MM.1S (cell line): ENCODE measurements at regions not wholly inside any gene's neighbourhood (a gene's known extent, or its start where the extent isn't known, plus 50 kb on each side); places are given as distances from the start of the nearest gene placed in this dataset.
"Not testable (repeated sequence)": the region's sequence is repeated elsewhere in the genome, so short reads cannot be mapped to it uniquely, and the experiment has no call there.

ENCODE experiments used
- DNase-seq: peaks from one replicate; pipeline ENCODE4 v3.0.0-alpha.2; 2015
- H2AFZ ChIP-seq: fragments of 300-600 bp; sonication (generic); 2 replicates; pipeline ENCODE4 v1.6.0; 2016; ENCODE audit warnings: antibody characterized with exemption, low read length
- H3F3A ChIP-seq: fragments of 300-600 bp; sonication (generic); 2 replicates; pipeline ENCODE4 v1.6.1; 2016; ENCODE audit warnings: mild to moderate bottlenecking, antibody characterized with exemption, low read length, moderate library complexity, mixed read lengths; ENCODE audit not compliant: insufficient read depth
- H3K27ac ChIP-seq: fragments of 300-600 bp; sonication (generic); 2 replicates; pipeline ENCODE4 v1.5.1; 2016; ENCODE audit warnings: mild to moderate bottlenecking, low read length
- H3K27me3 ChIP-seq: fragments of 300-600 bp; sonication (generic); replicated peaks from 2 replicates; pipeline ENCODE4 v1.6.0; 2016; ENCODE audit warnings: low read length; ENCODE audit not compliant: insufficient read depth
- H3K36me3 ChIP-seq: fragments of 300-600 bp; sonication (generic); replicated peaks from 2 replicates; pipeline ENCODE4 v1.6.1; 2016; ENCODE audit warnings: mild to moderate bottlenecking, low read length, mixed read lengths; ENCODE audit not compliant: insufficient read depth
- H3K4me1 ChIP-seq: fragments of 300-600 bp; sonication (generic); 2 replicates; pipeline ENCODE4 v1.6.1; 2016; ENCODE audit warnings: low read length, mixed read lengths
- H3K4me2 ChIP-seq: fragments of 300-600 bp; sonication (generic); 2 replicates; pipeline ENCODE4 v1.6.0; 2016; ENCODE audit warnings: low read depth, low read length
- H3K4me3 ChIP-seq: fragments of 300-600 bp; sonication (generic); 2 replicates; pipeline ENCODE4 v1.5.1; 2016; ENCODE audit warnings: low read length, mixed read lengths
- H3K79me2 ChIP-seq: fragments of 300-600 bp; sonication (generic); 2 replicates; pipeline ENCODE4 v1.6.1; 2016; ENCODE audit warnings: mixed run types, low read length, mixed read lengths
- H3K9ac ChIP-seq: fragments of 300-600 bp; sonication (generic); 2 replicates; pipeline ENCODE4 v1.6.1; 2016; ENCODE audit warnings: low read length, mixed read lengths
- H3K9me2 ChIP-seq: fragments of 300-600 bp; sonication (generic); replicated peaks from 2 replicates; pipeline ENCODE4 v1.6.1; 2016; ENCODE audit warnings: mild to moderate bottlenecking, low read length, mixed read lengths; ENCODE audit not compliant: insufficient read depth
- H3K9me3 ChIP-seq: fragments of 300-600 bp; sonication (generic); replicated peaks from 2 replicates; pipeline ENCODE4 v1.6.1; 2016; ENCODE audit warnings: mild to moderate bottlenecking, low read length, mixed read lengths; ENCODE audit not compliant: insufficient read depth
- H4K20me1 ChIP-seq: fragments of 300-600 bp; sonication (generic); 2 replicates; pipeline ENCODE4 v1.6.1; 2016; ENCODE audit warnings: mild to moderate bottlenecking, low read length, moderate library complexity, mixed read lengths; ENCODE audit not compliant: insufficient read depth
- EZH2 ChIP-seq: fragments of 300-600 bp; sonication (generic); optimal IDR thresholded peaks from 2 replicates; pipeline ENCODE3; 2017; ENCODE audit warnings: low read depth, mild to moderate bottlenecking, antibody characterized with exemption, low read length, mixed read lengths
- EZH2phosphoT487 ChIP-seq: fragments of 300-600 bp; sonication (generic); IDR thresholded peaks from 2 replicates; pipeline ENCODE4 v1.6.1; 2018; ENCODE audit warnings: antibody characterized with exemption, low read length
- TF ChIP-seq, protein P1 (sequence below): fragments of 300-600 bp; sonication (generic); IDR thresholded peaks from 2 replicates; pipeline ENCODE4 v1.5.1; 2016; ENCODE audit warnings: antibody characterized with exemption, low read length, mixed read lengths

DNA sequence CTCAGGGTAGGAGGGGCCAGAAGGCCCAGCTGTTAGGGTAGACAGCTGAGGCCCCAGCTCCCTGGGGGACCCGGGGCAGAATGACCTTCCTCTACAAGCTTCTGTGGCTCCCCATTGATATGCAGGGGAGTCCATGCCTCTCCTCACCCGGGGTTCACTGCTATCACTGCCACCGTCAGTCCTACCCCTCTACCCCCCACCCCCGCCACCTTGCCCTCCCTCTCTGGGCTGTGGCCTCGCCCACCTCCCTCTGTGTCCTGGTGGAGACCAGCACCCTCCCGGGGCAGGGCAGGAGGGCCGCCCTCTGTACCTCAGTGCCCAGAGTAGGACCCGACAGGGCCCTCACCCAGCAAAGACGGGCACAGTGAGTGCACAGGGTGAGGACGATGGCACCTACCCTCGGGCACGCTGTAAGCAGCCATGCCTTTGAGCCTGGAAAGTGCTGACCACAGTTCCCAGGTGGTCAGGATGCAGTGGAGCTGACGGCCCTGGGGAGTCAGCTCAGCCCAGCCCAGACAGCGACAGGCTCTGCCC lies 88.4 kb upstream of the SFSWAP start:
- Histone ChIP-seq H3K36me3 (no peaks in the 10 kb centered on the region), H3K79me2 (no peaks in the 10 kb centered on the region), H3K27ac (no peak overlapping the region), H3K27me3 (peaks cover 17% of the 10 kb centered on the region), H3F3A (no peaks in the 10 kb centered on the region), H3K9me2 (no peaks in the 10 kb centered on the region), H3K4me1 (no peaks in the 10 kb centered on the region), H3K4me2 (no peak overlapping the region), H4K20me1 (no peaks in the 10 kb centered on the region), H3K9me3 (no peaks in the 10 kb centered on the region), H3K4me3 (no peak overlapping the region), H3K9ac (no peak overlapping the region), H2AFZ (no peak overlapping the region)
- DNase-seq = no peak
- TF ChIP-seq EZH2phosphoT487 = no peak
- TF ChIP-seq, protein P1, sequence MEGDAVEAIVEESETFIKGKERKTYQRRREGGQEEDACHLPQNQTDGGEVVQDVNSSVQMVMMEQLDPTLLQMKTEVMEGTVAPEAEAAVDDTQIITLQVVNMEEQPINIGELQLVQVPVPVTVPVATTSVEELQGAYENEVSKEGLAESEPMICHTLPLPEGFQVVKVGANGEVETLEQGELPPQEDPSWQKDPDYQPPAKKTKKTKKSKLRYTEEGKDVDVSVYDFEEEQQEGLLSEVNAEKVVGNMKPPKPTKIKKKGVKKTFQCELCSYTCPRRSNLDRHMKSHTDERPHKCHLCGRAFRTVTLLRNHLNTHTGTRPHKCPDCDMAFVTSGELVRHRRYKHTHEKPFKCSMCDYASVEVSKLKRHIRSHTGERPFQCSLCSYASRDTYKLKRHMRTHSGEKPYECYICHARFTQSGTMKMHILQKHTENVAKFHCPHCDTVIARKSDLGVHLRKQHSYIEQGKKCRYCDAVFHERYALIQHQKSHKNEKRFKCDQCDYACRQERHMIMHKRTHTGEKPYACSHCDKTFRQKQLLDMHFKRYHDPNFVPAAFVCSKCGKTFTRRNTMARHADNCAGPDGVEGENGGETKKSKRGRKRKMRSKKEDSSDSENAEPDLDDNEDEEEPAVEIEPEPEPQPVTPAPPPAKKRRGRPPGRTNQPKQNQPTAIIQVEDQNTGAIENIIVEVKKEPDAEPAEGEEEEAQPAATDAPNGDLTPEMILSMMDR = no peak
- no peak for TF ChIP-seq EZH2

DNA sequence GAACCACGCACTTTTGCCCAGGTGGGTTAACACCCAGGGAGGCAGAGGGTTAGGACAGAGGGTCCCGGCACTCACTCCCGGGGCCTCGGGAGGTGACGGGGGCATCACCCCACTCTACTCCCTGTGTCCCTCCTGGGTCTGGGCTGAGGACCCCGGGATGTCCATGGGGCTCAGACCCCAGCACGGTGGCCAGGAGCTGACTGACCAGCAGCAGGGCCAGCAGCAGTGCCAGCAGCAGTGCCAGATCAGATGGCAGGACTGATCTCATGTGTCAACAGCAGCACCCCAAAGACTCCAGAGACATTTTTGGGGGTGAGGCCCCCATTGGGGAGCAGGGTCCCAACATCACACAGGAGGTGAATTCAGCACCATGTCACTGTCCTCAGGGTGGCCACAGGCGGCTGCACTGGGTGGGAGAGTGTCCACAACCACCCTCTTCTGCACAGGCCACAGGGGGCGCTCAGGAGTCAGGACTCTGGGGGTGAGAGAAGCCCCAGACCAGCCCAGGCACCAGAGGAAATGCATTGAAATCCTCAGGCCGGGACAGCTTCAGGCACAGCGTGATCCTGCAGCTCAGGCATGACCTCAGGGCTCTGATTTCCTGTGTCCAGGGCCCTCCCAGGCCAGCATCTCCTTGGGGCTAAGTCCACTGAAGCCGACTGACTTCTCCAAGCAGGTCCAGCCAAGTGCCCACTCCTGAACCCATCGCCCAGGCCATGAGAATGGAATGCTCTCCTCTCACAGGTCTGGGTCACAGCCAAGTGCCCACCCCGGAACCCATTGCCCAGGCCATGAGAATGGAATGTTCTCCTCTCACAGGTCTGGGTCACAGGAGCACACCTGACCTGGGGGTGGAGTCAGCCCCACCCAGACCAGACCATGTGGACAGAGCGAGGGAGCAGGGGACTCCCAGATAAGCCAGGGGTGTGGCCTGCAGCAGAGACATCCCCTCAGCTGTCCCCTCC lies 87.2 kb upstream of the SFSWAP start:
- not testable (repeated sequence) for H3K9ac ChIP-seq, H3K36me3 ChIP-seq, H3K4me1 ChIP-seq, H3K79me2 ChIP-seq, H3K27ac ChIP-seq, H3K4me3 ChIP-seq, H3F3A ChIP-seq, H2AFZ ChIP-seq, H3K4me2 ChIP-seq, DNase-seq, H3K9me3 ChIP-seq, H4K20me1 ChIP-seq, H3K27me3 ChIP-seq, H3K9me2 ChIP-seq

DNA sequence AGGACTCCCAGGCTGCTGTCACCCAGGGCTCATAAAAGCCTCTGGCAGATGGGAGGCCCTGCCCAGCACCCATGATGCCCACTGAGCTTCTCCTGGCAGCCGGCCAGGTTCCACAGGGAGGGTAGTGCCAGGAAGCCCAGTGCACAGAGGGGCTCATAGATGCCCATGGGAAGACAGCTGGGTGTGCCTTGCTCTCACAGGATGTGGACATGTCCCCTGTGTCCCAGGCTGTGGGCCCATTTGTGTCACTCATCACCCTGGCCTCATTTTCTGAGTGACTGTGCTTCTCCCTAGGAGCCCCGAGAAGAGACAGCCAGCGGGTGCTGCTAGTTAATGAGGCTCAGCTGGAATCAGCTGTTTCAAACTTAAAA lies 86.5 kb upstream of the SFSWAP start:
- H3K9me2 ChIP-seq, H2AFZ ChIP-seq, DNase-seq, H4K20me1 ChIP-seq, H3K4me2 ChIP-seq, H3K79me2 ChIP-seq, H3K4me1 ChIP-seq, H3K27ac ChIP-seq, H3K9ac ChIP-seq, H3K9me3 ChIP-seq, H3K36me3 ChIP-seq, H3K27me3 ChIP-seq, H3K4me3 ChIP-seq, H3F3A ChIP-seq: not testable (repeated sequence)

DNA sequence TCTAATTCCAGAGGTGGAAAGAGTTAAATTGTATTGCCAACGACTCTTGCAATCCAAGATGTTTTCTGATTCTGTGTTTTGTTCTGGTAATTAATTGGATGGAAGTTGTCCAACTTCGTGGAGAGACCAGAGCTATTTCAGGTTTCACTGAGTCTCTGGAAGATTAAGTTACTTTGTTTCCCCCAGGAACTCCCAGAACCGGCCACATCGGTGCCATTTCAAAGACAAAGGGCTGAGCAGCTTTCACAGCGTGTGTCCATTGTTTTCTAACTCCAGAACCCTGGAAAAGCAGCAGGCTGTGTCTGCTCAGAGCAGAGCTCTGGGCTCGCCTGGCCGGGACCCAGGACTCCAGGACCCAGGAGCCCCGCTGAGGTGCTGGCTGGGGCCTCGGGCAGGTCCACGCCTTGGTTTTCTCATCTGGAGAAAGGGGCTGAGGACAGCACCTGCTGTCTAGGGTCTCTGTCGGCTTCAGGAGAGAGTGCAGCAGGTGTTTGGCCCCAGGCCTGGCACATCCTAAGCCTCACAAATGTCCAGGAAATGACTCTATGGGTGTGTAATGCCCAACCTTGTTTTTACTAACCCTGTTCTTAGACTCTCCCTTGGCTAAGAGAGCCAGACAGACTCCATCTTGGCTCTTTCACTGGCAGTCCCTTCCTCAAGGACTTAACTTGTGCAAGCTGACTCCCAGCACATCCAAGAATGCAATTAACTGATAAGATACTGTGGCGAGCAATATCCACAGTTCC lies 86.0 kb upstream of the SFSWAP start:
- not testable (repeated sequence) for H3K27me3 ChIP-seq, DNase-seq, H3K4me2 ChIP-seq, H4K20me1 ChIP-seq, H3K79me2 ChIP-seq, H3K36me3 ChIP-seq, H2AFZ ChIP-seq, H3K9me3 ChIP-seq, H3K9me2 ChIP-seq, H3K27ac ChIP-seq, H3F3A ChIP-seq, H3K4me3 ChIP-seq, H3K4me1 ChIP-seq, H3K9ac ChIP-seq

DNA sequence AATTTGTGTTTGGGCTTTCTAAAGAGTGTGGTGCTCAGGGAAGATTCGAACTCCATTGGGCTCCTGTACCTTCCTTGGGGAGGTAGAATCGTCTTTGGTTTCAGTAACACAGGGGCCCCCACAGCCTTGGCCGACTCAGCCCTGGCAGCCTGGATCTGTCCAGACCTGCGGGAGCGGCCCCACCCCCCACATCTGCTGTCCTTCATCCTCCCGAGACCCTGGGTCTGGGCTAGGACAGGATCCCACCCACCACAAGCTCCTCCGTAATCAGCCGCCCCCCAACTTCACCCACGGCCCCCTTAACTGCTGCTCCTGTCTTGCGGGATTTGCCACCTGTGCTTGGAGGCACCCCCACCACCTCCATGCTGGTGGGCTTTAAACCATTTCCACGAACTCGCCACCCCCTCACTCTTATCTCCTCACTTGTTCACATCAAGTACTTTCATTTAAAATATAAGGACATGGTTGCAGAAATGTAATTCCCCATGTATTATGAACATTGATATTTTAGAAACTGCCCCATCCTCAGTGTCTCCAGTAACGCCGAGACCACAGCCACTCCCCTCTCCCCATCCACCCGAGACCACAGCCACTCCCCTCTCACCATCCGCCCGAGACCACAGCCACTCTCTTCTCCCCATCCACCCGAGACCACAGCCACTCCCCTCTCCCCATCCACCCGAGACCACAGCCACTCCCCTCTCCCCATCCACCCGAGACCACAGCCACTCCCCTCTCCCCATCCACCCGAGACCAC lies 84.7 kb upstream of the SFSWAP start:
- not testable (repeated sequence) for H3K79me2 ChIP-seq, H3K9ac ChIP-seq, H3K9me3 ChIP-seq, H4K20me1 ChIP-seq, H3K4me2 ChIP-seq, H3K36me3 ChIP-seq, H3K9me2 ChIP-seq, H2AFZ ChIP-seq, H3K27me3 ChIP-seq, H3K4me3 ChIP-seq, H3K27ac ChIP-seq, H3K4me1 ChIP-seq, H3F3A ChIP-seq, DNase-seq

DNA sequence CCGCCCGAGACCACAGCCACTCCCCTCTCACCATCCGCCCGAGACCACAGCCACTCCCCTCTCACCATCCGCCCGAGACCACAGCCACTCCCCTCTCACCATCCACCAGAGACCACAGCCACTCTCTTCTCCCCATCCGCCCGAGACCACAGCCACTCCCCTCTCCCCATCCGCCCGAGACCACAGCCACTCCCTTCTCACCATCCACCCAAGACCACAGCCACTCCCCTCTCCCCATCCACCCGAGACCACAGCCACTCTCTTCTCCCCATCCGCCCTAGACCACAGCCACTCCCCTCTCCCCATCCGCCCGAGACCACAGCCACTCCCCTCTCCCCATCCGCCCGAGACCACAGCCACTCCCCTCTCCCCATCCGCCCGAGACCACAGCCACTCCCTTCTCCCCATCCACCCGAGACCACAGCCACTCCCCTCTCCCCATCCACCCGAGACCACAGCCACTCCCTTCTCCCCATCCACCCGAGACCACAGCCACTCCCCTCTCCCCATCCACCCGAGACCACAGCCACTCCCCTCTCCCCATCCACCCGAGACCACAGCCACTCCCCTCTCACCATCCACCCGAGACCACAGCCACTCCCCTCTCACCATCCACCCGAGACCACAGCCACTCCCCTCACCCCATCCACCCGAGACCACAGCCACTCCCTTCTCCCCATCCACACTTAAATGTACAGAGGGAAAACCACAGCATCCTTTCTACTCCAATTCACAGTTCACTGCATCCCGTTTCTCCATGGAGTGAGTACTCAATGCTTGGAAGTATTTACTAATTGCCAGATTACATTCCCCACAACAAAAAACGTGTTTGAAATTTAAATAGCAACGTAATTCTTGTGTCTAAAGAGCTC lies 83.5 kb upstream of the SFSWAP start:
- H3K4me3 ChIP-seq, H4K20me1 ChIP-seq, H3K36me3 ChIP-seq, H3K79me2 ChIP-seq, H3K9ac ChIP-seq, H3K9me2 ChIP-seq, H2AFZ ChIP-seq, H3K27ac ChIP-seq, H3K27me3 ChIP-seq, H3K4me2 ChIP-seq, H3F3A ChIP-seq, DNase-seq, H3K9me3 ChIP-seq, H3K4me1 ChIP-seq: not testable (repeated sequence)
